ENCODE measurements at regions not wholly inside any gene's neighbourhood (a gene's known extent, or its start where the extent isn't known, plus 50 kb on each side); places are given as distances from the start of the nearest gene placed in this dataset.

DNA sequence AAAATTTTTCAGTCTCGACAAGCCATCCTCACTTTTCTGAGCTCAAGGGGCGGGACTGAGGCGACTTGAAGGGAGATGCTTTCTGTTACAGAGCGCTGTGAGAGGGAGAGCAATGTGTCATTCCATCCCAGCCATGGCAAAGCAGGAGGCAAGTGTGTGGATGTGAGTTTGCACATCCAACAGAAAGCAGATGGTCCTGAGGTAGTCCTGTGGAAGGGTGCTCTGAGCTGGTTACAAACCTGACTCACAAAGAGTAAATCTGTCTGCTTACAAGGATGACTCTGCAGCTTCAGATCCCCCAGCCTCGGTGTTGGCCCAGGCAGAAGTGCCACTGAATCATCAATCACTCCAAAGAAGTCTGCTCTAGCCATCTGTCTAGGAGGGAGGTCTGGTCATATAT is 482.0 kb upstream of the DCC start:
- H3K36me3 ChIP-seq (replicated peaks), result no peaks in the 10 kb centered on the region
- TF ChIP-seq, protein P1, sequence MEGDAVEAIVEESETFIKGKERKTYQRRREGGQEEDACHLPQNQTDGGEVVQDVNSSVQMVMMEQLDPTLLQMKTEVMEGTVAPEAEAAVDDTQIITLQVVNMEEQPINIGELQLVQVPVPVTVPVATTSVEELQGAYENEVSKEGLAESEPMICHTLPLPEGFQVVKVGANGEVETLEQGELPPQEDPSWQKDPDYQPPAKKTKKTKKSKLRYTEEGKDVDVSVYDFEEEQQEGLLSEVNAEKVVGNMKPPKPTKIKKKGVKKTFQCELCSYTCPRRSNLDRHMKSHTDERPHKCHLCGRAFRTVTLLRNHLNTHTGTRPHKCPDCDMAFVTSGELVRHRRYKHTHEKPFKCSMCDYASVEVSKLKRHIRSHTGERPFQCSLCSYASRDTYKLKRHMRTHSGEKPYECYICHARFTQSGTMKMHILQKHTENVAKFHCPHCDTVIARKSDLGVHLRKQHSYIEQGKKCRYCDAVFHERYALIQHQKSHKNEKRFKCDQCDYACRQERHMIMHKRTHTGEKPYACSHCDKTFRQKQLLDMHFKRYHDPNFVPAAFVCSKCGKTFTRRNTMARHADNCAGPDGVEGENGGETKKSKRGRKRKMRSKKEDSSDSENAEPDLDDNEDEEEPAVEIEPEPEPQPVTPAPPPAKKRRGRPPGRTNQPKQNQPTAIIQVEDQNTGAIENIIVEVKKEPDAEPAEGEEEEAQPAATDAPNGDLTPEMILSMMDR (IDR thresholded peaks at IDR 0.05; ENCODE audit: low read depth, low read length, missing control alignments), result no peak
- H3K27ac ChIP-seq, result no peak overlapping the region
- H3K4me3 ChIP-seq (ENCODE audit: low read depth, low read length), result no peak overlapping the region
- no peaks in the 10 kb centered on the region for H3K27me3 ChIP-seq (replicated peaks)
- in situ Hi-C loops (cut with HindIII; ENCODE audit: low pct_ligation_motif_present, low sequenced_read_pairs), result no loop called here
- no peak for DNase-seq

DNA sequence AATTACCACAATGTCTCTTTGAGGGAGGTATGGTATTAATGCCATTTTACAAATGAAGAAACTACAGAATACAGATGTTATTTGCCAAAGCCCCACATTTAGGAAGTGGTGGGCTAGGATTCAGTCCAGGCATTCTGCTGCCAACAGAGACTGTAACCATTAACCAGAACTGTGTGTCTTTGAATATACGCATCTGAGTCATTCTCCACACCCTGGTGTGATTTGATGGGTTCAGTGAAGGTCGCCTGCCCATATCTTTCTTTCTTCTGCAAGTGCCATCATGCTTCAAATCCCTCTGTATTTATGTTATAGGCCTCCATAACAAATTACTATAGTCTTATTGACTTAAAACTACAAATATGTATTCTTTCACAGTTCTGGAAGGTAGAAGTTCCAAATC is 479.0 kb upstream of the DCC start:
- TF ChIP-seq, protein P1 (IDR thresholded peaks at IDR 0.05; ENCODE audit: low read depth, low read length, missing control alignments), result no peak
- no peak for DNase-seq
- H3K4me3 ChIP-seq (ENCODE audit: low read depth, low read length), result no peak overlapping the region
- H3K27ac ChIP-seq, result no peak overlapping the region
- no peaks in the 10 kb centered on the region for H3K36me3 ChIP-seq (replicated peaks)
- H3K27me3 ChIP-seq (replicated peaks), result no peaks in the 10 kb centered on the region
- in situ Hi-C loops (cut with HindIII; ENCODE audit: low pct_ligation_motif_present, low sequenced_read_pairs), result no loop called here

DNA sequence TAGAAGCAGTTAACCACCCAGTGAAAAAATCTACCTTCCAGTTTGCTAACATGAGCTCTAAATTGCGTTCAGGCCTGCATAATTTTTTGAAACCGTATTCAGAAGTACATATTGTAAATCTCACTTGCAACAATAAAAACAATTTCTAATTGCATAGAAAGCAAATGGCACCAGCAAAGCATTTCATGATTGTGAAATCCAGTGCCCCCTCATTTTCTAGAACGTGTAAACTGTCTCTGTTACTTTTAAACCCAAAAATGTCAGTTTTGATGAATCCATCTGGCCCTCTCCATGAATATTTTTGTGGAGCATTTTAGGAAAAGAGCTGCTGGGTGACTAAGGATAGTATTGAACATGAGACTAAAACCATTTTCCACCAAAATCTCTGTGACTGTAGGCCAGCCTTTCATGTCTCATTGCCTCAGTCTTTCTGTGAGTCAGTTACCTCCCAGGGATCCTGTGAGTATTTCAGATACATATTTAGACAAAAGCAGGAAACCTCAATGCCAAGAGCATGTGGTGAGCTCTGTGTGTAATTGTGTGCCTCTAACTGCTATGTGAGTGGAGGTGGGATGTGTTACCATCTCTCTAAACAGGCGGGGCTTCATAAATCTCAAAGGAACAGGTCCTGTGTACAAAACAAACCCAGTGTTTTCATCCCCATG is 477.8 kb upstream of the DCC start:
- H3K4me3 ChIP-seq (ENCODE audit: low read depth, low read length), result no peak overlapping the region
- H3K27ac ChIP-seq, result no peak overlapping the region
- in situ Hi-C loops (cut with HindIII; ENCODE audit: low pct_ligation_motif_present, low sequenced_read_pairs), result no loop called here
- H3K36me3 ChIP-seq (replicated peaks), result no peaks in the 10 kb centered on the region
- TF ChIP-seq, protein P1 (IDR thresholded peaks at IDR 0.05; ENCODE audit: low read depth, low read length, missing control alignments), result no peak
- DNase-seq, result no peak
- no peaks in the 10 kb centered on the region for H3K27me3 ChIP-seq (replicated peaks)

DNA sequence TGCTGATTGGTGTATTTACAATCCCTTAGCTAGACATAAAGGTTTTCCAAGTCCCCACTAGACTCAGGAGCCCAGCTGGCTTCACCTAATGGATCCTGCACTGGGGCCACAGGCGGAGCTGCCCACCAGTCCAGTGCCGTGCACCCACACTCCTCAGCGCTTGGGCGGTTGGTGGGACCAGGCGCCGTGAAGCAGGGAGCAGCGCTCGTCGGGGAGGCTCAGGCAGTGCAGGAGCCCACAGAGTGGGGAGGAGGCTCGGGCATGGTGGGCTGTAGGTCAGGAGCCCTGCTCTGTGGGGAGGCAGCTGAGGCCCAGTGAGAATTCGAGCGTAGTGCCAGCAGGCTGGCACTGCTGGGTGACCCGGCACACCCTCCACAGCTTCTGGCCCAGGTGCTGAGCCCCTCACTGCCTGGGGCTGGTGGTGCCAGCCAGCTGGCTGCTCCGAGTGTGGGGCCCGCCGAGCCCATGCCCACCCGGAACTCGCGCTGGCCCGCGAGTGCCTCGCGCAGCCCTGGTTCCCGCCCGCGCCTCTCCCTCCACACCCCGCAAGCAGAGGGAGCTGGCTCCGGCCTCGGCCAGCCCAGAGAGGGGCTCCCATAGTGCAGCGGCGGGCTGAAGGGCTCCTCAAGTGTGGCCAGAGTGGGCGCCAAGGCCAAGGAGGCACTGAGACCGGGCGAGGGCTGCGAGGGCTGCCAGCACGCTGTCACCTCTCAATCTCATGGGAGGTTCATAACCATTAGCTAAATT is 475.6 kb upstream of the DCC start:
- Histone ChIP-seq H3K27ac (no peak overlapping the region), H3K27me3 (replicated peaks) (no peaks in the 10 kb centered on the region), H3K36me3 (replicated peaks) (no peaks in the 10 kb centered on the region), H3K4me3 (ENCODE audit: low read depth, low read length) (no peak overlapping the region)
- no peak for DNase-seq
- TF ChIP-seq, protein P1 (IDR thresholded peaks at IDR 0.05; ENCODE audit: low read depth, low read length, missing control alignments), result no peak
- in situ Hi-C loops (cut with HindIII; ENCODE audit: low pct_ligation_motif_present, low sequenced_read_pairs), result no loop called here

DNA sequence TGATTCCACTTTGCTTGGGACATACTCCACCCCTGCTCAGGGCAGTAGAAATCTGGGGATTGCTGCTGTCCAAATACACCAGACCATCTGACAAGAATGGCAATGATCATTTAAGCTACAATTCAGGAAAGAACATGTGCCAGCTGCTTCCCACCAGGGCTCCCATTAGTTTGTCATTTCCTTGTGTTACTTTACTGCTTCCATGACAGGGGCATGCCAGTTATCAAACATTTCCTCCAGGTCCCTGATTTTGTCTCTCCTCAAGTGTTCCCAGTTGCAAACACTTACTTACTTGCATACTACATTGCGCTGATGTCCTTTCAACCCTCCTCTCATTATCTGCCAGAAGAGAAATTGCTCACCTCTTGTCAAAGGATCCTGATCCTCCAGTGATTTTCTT is 474.5 kb upstream of the DCC start:
- Histone ChIP-seq H3K36me3 (replicated peaks) (no peaks in the 10 kb centered on the region), H3K27me3 (replicated peaks) (no peaks in the 10 kb centered on the region), H3K4me3 (ENCODE audit: low read depth, low read length) (no peak overlapping the region), H3K27ac (no peak overlapping the region)
- in situ Hi-C loops (cut with HindIII; ENCODE audit: low pct_ligation_motif_present, low sequenced_read_pairs), result no loop called here
- no peak for DNase-seq
- TF ChIP-seq, protein P1 (IDR thresholded peaks at IDR 0.05; ENCODE audit: low read depth, low read length, missing control alignments), result no peak

Measured in brain microvascular endothelial cell (primary cell).